Activated T-cell treated with anti-CD3 and anti-CD28 coated beads for 48 hours (primary cell): ENCODE measurements at regions not wholly inside any gene's neighbourhood (a gene's known extent, or its start where the extent isn't known, plus 50 kb on each side); places are given as distances from the start of the nearest gene placed in this dataset.

Experiments
- DNase-seq: peaks from one replicate; pipeline ENCODE4 v3.0.0-alpha.2; 2020; ENCODE audit warnings: low read depth

- DNase-seq = no peak
Measured at GRCh38 chr12:59928416-59928815, 332.6 kb downstream of the SLC16A7 start.

- no peak for DNase-seq
Measured at GRCh38 chr12:59929110-59929509, 333.3 kb downstream of the SLC16A7 start.

- no peak for DNase-seq
Measured at GRCh38 chr12:59934486-59934885, 338.7 kb downstream of the SLC16A7 start.

GRCh38 chr12:59936534-59936933 lies 340.7 kb downstream of the SLC16A7 start:
- no peak for DNase-seq

GRCh38 chr12:59937148-59937547 lies 341.3 kb downstream of the SLC16A7 start:
- no peak for DNase-seq

GRCh38 chr12:59938190-59938962 lies 342.5 kb downstream of the SLC16A7 start:
- DNase-seq = no peak

- DNase-seq = no peak
Measured at GRCh38 chr12:59940631-59941342, 345.0 kb downstream of the SLC16A7 start.

- DNase-seq = no peak
Measured at GRCh38 chr12:59941461-59941860, 345.6 kb downstream of the SLC16A7 start.

- no peak for DNase-seq
Measured at GRCh38 chr12:59944177-59944576, 348.3 kb downstream of the SLC16A7 start.

GRCh38 chr12:59946635-59947034 lies 350.8 kb downstream of the SLC16A7 start:
- DNase-seq = no peak

- DNase-seq = no peak
Measured at GRCh38 chr12:59963546-59963945, 367.7 kb downstream of the SLC16A7 start.

- no peak for DNase-seq
Measured at GRCh38 chr12:59972905-59973304, 377.1 kb downstream of the SLC16A7 start.

- DNase-seq = no peak
Measured at GRCh38 chr12:59973515-59973914, 377.7 kb downstream of the SLC16A7 start.

- DNase-seq = no peak
Measured at GRCh38 chr12:59977779-59978178, 381.9 kb downstream of the SLC16A7 start.

- DNase-seq = no peak
Measured at GRCh38 chr12:59980476-59980875, 384.6 kb downstream of the SLC16A7 start.

- DNase-seq = no peak
Measured at GRCh38 chr12:59999291-59999690, 403.5 kb downstream of the SLC16A7 start.

GRCh38 chr12:60010486-60010885 lies 414.7 kb downstream of the SLC16A7 start:
- DNase-seq = no peak

- no peak for DNase-seq
Measured at GRCh38 chr12:60012659-60013058, 416.8 kb downstream of the SLC16A7 start.

- no peak for DNase-seq
Measured at GRCh38 chr12:60014436-60014835, 418.6 kb downstream of the SLC16A7 start.

GRCh38 chr12:60020068-60020467 lies 424.2 kb downstream of the SLC16A7 start:
- DNase-seq = no peak

- DNase-seq = no peak
Measured at GRCh38 chr12:60021235-60021634, 425.4 kb downstream of the SLC16A7 start.

GRCh38 chr12:60027266-60027665 lies 431.4 kb downstream of the SLC16A7 start:
- DNase-seq = no peak

- no peak for DNase-seq
Measured at GRCh38 chr12:60034147-60034546, 438.3 kb downstream of the SLC16A7 start.

- DNase-seq = no peak
Measured at GRCh38 chr12:60035835-60036234, 440.0 kb downstream of the SLC16A7 start.
